ENCODE measurements at regions not wholly inside any gene's neighbourhood (a gene's known extent, or its start where the extent isn't known, plus 50 kb on each side); places are given as distances from the start of the nearest gene placed in this dataset.

DNA sequence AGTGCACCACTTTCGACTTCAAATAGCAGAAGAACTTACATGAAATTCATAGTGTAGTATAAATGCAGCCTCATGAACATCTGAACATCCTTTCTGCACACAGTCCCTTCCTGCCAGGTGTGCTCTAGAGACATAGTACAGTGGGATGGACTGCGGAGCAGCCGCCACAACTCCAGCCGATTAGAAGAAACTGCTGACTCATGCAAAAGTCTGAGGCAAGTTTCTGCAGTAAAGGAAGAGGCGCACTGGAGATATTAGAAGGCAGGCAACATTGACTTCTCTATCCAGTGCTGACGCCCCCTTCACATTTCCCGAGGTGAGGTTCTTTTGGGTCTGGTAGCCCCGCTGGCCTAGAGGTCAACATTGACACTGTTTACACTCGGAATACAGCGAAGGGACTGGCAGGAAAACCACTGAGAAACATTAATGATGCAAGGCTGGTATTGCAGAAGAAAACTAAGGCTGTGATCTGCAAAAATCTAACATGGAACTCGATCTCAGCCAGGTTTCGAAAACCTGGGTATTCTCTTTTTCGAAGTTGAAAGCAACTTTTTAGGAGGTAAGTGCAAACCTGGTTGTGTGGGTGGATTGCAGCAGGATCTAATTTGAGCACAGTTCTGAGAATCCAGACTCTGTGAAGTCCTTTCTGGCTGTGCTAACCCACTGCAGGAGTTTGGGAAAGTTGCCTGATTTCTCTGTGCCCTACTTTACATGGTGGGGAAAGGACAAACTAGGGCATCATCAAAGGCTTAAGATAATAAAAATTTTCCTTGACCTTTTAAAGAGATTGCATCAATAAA is 90.7 kb downstream of the CDC7 start:
- ChIA-PET POLR2A (no interaction called here), CTCF (no interaction called here)
- Histone ChIP-seq H3K4me1 (ENCODE audit: control insufficient read depth, insufficient read depth, low read length) (peaks cover under 1% of the 10 kb centered on the region; the same call in 1 of the 2 replicates), H3K36me3 (ENCODE audit: control insufficient read depth, insufficient read depth, low read length) (no peaks in the 10 kb centered on the region), H3K4me3 (ENCODE audit: low read depth in 2 of 2, low read length in 2 of 2) (no peak overlapping the region), H3K27me3 (ENCODE audit: control insufficient read depth, insufficient read depth, low read length) (no peaks in the 10 kb centered on the region), H3K27ac (ENCODE audit: low read length) (no peak overlapping the region), H3K9me3 (ENCODE audit: control insufficient read depth, insufficient read depth, low read depth, low read length) (no peaks in the 10 kb centered on the region)
- DNase-seq (ENCODE audit: low read depth, low spot score) (no peak), ATAC-seq (no peak)
- intact Hi-C loops (cut with micrococcal nuclease; ENCODE audit: unreplicated experiment), result no loop called here
- in situ Hi-C loops (cut with HindIII; ENCODE audit: low pct_unique_long_range_greater_than_20kb, low sequenced_read_pairs), result no loop called here
- BruUV-seq (replicated peaks), result no TSS peak
- TF ChIP-seq POLR2AphosphoS5 (IDR thresholded peaks at IDR 0.05; ENCODE audit: low read depth, low read length) (no peak), SIN3A (IDR thresholded peaks at IDR 0.05; ENCODE audit: borderline replicate concordance, insufficient read depth, low read depth, low read length) (no peak), TCF7L2 (IDR thresholded peaks at IDR 0.05; ENCODE audit: low read depth, low read length) (no peak)
- TF ChIP-seq, protein P1, sequence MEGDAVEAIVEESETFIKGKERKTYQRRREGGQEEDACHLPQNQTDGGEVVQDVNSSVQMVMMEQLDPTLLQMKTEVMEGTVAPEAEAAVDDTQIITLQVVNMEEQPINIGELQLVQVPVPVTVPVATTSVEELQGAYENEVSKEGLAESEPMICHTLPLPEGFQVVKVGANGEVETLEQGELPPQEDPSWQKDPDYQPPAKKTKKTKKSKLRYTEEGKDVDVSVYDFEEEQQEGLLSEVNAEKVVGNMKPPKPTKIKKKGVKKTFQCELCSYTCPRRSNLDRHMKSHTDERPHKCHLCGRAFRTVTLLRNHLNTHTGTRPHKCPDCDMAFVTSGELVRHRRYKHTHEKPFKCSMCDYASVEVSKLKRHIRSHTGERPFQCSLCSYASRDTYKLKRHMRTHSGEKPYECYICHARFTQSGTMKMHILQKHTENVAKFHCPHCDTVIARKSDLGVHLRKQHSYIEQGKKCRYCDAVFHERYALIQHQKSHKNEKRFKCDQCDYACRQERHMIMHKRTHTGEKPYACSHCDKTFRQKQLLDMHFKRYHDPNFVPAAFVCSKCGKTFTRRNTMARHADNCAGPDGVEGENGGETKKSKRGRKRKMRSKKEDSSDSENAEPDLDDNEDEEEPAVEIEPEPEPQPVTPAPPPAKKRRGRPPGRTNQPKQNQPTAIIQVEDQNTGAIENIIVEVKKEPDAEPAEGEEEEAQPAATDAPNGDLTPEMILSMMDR (IDR thresholded peaks at IDR 0.05), result no peak
- TF ChIP-seq, protein P2, sequence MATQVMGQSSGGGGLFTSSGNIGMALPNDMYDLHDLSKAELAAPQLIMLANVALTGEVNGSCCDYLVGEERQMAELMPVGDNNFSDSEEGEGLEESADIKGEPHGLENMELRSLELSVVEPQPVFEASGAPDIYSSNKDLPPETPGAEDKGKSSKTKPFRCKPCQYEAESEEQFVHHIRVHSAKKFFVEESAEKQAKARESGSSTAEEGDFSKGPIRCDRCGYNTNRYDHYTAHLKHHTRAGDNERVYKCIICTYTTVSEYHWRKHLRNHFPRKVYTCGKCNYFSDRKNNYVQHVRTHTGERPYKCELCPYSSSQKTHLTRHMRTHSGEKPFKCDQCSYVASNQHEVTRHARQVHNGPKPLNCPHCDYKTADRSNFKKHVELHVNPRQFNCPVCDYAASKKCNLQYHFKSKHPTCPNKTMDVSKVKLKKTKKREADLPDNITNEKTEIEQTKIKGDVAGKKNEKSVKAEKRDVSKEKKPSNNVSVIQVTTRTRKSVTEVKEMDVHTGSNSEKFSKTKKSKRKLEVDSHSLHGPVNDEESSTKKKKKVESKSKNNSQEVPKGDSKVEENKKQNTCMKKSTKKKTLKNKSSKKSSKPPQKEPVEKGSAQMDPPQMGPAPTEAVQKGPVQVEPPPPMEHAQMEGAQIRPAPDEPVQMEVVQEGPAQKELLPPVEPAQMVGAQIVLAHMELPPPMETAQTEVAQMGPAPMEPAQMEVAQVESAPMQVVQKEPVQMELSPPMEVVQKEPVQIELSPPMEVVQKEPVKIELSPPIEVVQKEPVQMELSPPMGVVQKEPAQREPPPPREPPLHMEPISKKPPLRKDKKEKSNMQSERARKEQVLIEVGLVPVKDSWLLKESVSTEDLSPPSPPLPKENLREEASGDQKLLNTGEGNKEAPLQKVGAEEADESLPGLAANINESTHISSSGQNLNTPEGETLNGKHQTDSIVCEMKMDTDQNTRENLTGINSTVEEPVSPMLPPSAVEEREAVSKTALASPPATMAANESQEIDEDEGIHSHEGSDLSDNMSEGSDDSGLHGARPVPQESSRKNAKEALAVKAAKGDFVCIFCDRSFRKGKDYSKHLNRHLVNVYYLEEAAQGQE (IDR thresholded peaks at IDR 0.05; ENCODE audit: insufficient read depth in 1 of 2, low read depth in 2 of 2, low read length in 1 of 2), result no peak

DNA sequence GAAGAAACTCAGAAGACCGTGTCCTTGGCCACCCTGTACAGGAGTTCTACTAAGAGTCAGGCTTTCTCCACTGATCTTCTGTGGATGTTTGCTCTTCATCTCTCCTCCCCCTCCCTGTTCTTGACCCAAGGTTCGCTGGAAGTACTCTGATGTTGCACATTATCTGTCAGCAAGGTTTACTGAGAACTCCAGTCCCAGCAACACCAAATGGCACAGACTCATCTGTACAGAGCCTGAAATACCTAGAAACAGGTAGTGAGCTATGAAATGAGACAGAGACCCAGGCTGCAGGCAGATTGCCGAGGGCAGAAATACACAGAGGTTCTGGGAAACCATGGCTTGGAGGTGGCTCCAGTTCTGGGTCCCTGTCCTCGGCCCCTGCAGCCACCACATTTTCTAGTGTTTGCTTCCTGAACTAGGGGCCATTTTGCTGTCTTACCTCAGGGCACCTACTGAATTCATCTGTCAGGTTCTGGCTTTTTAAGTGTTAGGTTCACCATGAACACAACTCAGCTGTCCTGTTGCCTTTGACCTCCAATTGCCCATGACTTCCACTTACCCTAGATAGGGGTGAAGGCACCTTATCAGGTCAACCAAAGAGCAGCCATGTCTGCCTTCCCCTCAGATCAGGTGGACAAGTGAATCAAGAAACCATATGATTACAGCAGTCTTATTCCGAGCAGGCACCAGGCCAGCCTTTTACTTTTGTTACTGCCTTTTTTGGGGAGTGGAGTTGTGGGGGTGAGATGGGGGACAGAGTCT is 92.2 kb downstream of the CDC7 start:
- H3K4me1 ChIP-seq (ENCODE audit: control insufficient read depth, insufficient read depth, low read length), result no peaks in the 10 kb centered on the region
- BruUV-seq (replicated peaks), result no TSS peak
- ATAC-seq (no peak), DNase-seq (ENCODE audit: low read depth, low spot score) (no peak)
- no peak overlapping the region for H3K4me3 ChIP-seq (ENCODE audit: low read depth in 2 of 2, low read length in 2 of 2)
- H3K36me3 ChIP-seq (ENCODE audit: control insufficient read depth, insufficient read depth, low read length), result no peaks in the 10 kb centered on the region
- no peaks in the 10 kb centered on the region for H3K27me3 ChIP-seq (ENCODE audit: control insufficient read depth, insufficient read depth, low read length)
- intact Hi-C loops (cut with micrococcal nuclease; ENCODE audit: unreplicated experiment), result no loop called here
- H3K27ac ChIP-seq (ENCODE audit: low read length), result no peak overlapping the region
- no peaks in the 10 kb centered on the region for H3K9me3 ChIP-seq (ENCODE audit: control insufficient read depth, insufficient read depth, low read depth, low read length)
- in situ Hi-C loops (cut with HindIII; ENCODE audit: low pct_unique_long_range_greater_than_20kb, low sequenced_read_pairs), result no loop called here
- TF ChIP-seq, protein P2 (IDR thresholded peaks at IDR 0.05; ENCODE audit: insufficient read depth in 1 of 2, low read depth in 2 of 2, low read length in 1 of 2), result no peak
- TF ChIP-seq POLR2AphosphoS5 (IDR thresholded peaks at IDR 0.05; ENCODE audit: low read depth, low read length), result no peak
- TF ChIP-seq, protein P1 (IDR thresholded peaks at IDR 0.05), result no peak
- ChIA-PET POLR2A (interaction anchor here (0.6 kb wide), 1 partner anchor 75 kb away, joined by 3 read pairs; no protein-coding TSS in a partner anchor), CTCF (no interaction called here)

All from Panc1 (cell line).